ENCODE measurements at regions not wholly inside any gene's neighbourhood (a gene's known extent, or its start where the extent isn't known, plus 50 kb on each side); places are given as distances from the start of the nearest gene placed in this dataset.

DNA sequence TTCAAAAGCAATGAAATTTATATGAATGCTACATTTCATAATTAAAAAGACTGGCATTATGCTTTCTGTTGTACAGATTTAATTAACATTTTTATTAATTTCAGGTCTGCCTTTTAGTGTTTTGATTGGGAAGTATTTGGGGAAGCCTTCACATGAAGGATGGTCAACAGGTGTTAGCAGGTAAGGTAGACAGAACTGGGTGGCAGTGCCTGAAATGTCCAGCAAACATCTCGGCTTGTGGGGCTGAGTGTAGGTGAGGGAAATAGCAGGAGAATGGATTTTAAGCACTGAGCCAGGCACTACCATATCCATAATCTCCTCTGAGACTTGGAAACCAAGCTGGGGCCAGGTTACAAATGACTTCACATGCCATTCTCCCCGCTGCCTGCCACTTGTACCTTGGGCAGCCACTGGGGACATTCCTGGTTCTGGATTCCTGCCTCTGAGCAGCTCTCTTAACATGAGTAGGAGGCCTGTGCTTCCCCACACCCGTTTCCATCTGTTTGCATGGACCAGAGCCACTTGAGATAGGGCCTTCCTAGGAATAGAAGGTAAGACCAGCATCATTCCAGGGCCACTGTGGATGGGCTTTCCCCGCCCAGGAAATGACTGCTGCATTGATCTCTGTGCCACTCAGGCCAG lies 125.9 kb upstream of the HES1 start:
- Histone ChIP-seq H3K36me3 (ENCODE audit: insufficient read depth, low read length) (no peaks in the 10 kb centered on the region), H3K4me1 (ENCODE audit: insufficient read depth, low read length) (no peaks in the 10 kb centered on the region), H3K27me3 (ENCODE audit: insufficient read depth, low read length) (no peaks in the 10 kb centered on the region), H2AFZ (ENCODE audit: low read depth, low read length) (no peak overlapping the region), H3K4me3 (ENCODE audit: low read length) (no peak overlapping the region), H3K9me3 (ENCODE audit: low read length) (no peaks in the 10 kb centered on the region)

DNA sequence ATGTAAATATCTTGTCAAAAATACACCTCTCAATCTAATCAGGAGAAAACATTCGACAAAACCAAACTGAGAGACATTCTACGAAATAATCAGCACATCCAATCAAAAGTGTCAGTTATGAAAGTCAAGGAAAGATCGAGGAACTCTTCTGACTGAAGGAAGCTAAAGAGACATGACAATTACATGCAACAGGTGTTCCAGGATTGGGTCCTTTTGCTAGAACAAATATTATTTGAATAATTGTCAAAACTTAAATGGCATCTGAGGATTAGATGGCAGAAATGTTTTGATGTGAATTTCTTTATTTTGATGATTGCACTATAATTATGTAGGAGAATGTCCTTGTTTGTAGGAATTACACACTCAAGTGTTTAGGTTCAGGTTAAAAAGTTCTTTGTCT lies 124.1 kb upstream of the HES1 start:
- Histone ChIP-seq H3K27me3 (ENCODE audit: insufficient read depth, low read length) (no peaks in the 10 kb centered on the region), H3K9me3 (ENCODE audit: low read length) (no peaks in the 10 kb centered on the region), H3K36me3 (ENCODE audit: insufficient read depth, low read length) (no peaks in the 10 kb centered on the region), H3K4me3 (ENCODE audit: low read length) (no peak overlapping the region), H2AFZ (ENCODE audit: low read depth, low read length) (no peak overlapping the region), H3K4me1 (ENCODE audit: insufficient read depth, low read length) (no peaks in the 10 kb centered on the region)

GRCh38 chr3:194013928-194014327 lies 122.0 kb upstream of the HES1 start:
- H3K4me1 ChIP-seq (ENCODE audit: insufficient read depth, low read length), result no peaks in the 10 kb centered on the region
- no peaks in the 10 kb centered on the region for H3K36me3 ChIP-seq (ENCODE audit: insufficient read depth, low read length)
- no peak overlapping the region for H2AFZ ChIP-seq (ENCODE audit: low read depth, low read length)
- no peak overlapping the region for H3K4me3 ChIP-seq (ENCODE audit: low read length)
- no peaks in the 10 kb centered on the region for H3K9me3 ChIP-seq (ENCODE audit: low read length)
- H3K27me3 ChIP-seq (ENCODE audit: insufficient read depth, low read length), result no peaks in the 10 kb centered on the region

DNA sequence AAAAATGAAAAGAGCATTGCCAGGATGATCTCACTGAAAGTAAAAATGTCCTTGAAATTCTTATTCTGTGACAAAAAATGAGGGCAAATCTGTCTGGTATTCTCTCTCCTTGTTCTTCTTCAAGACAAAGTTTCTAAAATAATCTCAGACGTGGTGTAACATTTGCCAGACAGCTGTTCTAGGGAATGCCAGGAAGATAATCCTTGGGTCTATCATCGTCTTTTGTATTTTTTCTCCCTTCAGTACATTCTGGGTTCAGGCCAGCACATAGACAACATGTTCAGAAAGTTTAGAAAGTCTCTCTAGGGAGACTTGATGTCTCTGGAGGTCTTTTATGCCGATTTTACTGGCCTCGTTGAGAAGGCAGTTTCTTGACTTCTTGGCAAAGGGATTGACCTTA lies 121.2 kb upstream of the HES1 start:
- H3K4me1 ChIP-seq (ENCODE audit: insufficient read depth, low read length), result peaks cover 4% of the 10 kb centered on the region
- H3K27me3 ChIP-seq (ENCODE audit: insufficient read depth, low read length), result no peaks in the 10 kb centered on the region
- no peaks in the 10 kb centered on the region for H3K36me3 ChIP-seq (ENCODE audit: insufficient read depth, low read length)

GRCh38 chr3:194019398-194020165 lies 116.4 kb upstream of the HES1 start:
- Histone ChIP-seq H3K9me3 (ENCODE audit: low read length) (no peaks in the 10 kb centered on the region), H3K4me3 (ENCODE audit: low read length) (no peak overlapping the region), H2AFZ (ENCODE audit: low read depth, low read length) (no peak overlapping the region), H3K27me3 (ENCODE audit: insufficient read depth, low read length) (no peaks in the 10 kb centered on the region), H3K36me3 (ENCODE audit: insufficient read depth, low read length) (no peaks in the 10 kb centered on the region), H3K4me1 (ENCODE audit: insufficient read depth, low read length) (peaks cover 12% of the 10 kb centered on the region)

More for the DNA sequence above, 121.2 kb upstream of the HES1 start:
- H2AFZ ChIP-seq (ENCODE audit: low read depth, low read length), result no peak overlapping the region
- H3K4me3 ChIP-seq (ENCODE audit: low read length), result no peak overlapping the region
- no peaks in the 10 kb centered on the region for H3K9me3 ChIP-seq (ENCODE audit: low read length)

DNA sequence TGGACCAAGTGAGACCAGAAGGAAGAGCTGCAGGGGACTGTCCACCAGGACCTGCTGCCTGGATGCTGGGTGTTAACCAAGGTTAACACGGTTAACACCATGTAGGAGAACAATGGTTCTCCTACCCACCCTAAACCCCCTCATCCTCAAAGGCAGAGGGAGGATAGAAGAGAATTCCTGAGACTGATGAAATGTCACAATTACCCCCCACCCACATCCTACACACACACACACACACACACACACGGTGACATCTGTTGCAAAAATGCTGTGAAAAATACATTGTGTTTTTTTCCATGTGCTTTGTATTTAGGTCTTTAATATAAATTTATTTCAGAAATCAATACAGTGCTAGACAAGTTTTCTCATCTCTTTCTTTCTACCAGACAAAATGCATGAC lies 113.9 kb upstream of the HES1 start:
- no peaks in the 10 kb centered on the region for H3K36me3 ChIP-seq (ENCODE audit: insufficient read depth, low read length)
- no peaks in the 10 kb centered on the region for H3K9me3 ChIP-seq (ENCODE audit: low read length)
- H3K4me1 ChIP-seq (ENCODE audit: insufficient read depth, low read length), result peaks cover 12% of the 10 kb centered on the region
- H3K27me3 ChIP-seq (ENCODE audit: insufficient read depth, low read length), result no peaks in the 10 kb centered on the region
- no peak overlapping the region for H3K4me3 ChIP-seq (ENCODE audit: low read length)
- no peak overlapping the region for H2AFZ ChIP-seq (ENCODE audit: low read depth, low read length)

DNA sequence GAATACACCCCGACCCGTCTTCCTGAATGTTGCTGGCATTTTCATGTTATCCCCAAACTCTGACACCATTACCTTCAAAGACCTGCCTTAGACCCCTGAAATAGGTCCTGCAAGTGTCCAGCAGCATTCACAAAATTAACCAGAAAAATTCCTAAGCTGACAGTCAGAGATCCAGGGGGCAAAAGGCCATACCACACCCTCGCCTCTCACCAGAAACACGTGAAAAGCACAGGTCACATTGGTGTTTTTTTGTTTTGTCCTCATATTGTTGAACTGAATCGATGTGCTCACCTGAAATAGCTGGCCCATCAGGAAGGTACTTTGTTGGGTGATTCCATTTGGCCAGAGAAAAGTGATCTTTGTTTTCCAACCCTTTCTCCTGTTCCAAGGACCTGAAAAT lies 113.1 kb upstream of the HES1 start:
- Histone ChIP-seq H2AFZ (ENCODE audit: low read depth, low read length) (no peak overlapping the region), H3K9me3 (ENCODE audit: low read length) (no peaks in the 10 kb centered on the region), H3K27me3 (ENCODE audit: insufficient read depth, low read length) (no peaks in the 10 kb centered on the region), H3K4me3 (ENCODE audit: low read length) (no peak overlapping the region), H3K36me3 (ENCODE audit: insufficient read depth, low read length) (no peaks in the 10 kb centered on the region), H3K4me1 (ENCODE audit: insufficient read depth, low read length) (peaks cover 12% of the 10 kb centered on the region)

- no peak overlapping the region for H2AFZ ChIP-seq (ENCODE audit: low read depth, low read length)
- H3K4me1 ChIP-seq (ENCODE audit: insufficient read depth, low read length), result peaks cover 12% of the 10 kb centered on the region
- H3K4me3 ChIP-seq (ENCODE audit: low read length), result no peak overlapping the region
- H3K27me3 ChIP-seq (ENCODE audit: insufficient read depth, low read length), result no peaks in the 10 kb centered on the region
- peaks cover 2% of the 10 kb centered on the region for H3K9me3 ChIP-seq (ENCODE audit: low read length)
- no peaks in the 10 kb centered on the region for H3K36me3 ChIP-seq (ENCODE audit: insufficient read depth, low read length)
Measured at GRCh38 chr3:194023501-194024280, 112.3 kb upstream of the HES1 start.

GRCh38 chr3:194025119-194025518 lies 110.8 kb upstream of the HES1 start:
- H3K4me3 ChIP-seq (ENCODE audit: low read length), result no peak overlapping the region
- H3K36me3 ChIP-seq (ENCODE audit: insufficient read depth, low read length), result no peaks in the 10 kb centered on the region
- peaks cover 5% of the 10 kb centered on the region for H3K4me1 ChIP-seq (ENCODE audit: insufficient read depth, low read length)
- peaks cover 2% of the 10 kb centered on the region for H3K9me3 ChIP-seq (ENCODE audit: low read length)
- no peaks in the 10 kb centered on the region for H3K27me3 ChIP-seq (ENCODE audit: insufficient read depth, low read length)
- H2AFZ ChIP-seq (ENCODE audit: low read depth, low read length), result no peak overlapping the region

DNA sequence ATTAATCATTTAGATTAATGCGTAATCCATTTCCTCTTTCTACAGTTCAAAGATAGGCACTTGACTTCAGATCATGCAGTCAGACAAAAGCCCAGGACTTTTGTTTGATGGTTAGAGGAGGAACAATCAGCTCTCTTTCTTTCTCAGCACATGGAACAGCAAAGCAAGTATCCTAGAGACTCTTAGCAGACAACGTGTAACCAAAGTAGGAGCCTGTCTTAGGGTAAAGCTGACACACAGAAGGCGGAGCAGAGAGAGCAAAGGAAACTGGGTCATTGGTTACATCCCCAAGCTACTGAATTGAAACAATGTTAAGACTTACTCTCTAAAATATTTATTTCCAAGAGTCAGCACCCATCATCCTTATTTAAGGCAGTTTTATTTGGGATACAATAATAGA lies 110.0 kb upstream of the HES1 start:
- no peak overlapping the region for H3K4me3 ChIP-seq (ENCODE audit: low read length)
- H2AFZ ChIP-seq (ENCODE audit: low read depth, low read length), result no peak overlapping the region
- peaks cover 4% of the 10 kb centered on the region for H3K4me1 ChIP-seq (ENCODE audit: insufficient read depth, low read length)
- H3K27me3 ChIP-seq (ENCODE audit: insufficient read depth, low read length), result no peaks in the 10 kb centered on the region
- peaks cover 2% of the 10 kb centered on the region for H3K9me3 ChIP-seq (ENCODE audit: low read length)
- H3K36me3 ChIP-seq (ENCODE audit: insufficient read depth, low read length), result no peaks in the 10 kb centered on the region

DNA sequence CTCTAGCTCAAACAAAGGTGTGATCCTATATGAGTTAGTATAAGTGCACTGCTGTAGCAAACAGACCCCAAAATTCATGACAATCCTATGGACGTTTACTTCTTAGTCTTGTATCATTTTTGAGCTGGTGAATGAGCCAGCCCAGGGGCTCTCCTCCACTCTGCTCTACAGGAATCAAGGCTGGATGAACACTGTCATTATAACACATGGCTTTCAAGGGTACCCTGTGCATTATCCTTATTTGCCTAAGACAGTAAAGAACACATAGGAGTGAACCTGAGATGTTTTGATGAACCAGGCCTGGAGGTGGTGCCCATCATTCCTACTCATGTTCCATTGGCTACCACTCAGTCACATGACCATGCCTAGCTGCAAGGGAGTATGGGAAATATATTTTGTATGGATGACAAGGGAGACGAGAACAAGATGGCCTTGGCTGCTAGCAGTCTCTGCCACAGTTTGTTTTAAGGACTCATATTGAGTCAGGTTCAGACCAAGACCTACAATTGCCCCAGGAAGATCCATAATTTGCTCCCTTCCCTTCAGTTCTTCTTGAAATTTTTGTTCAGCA lies 107.4 kb upstream of the HES1 start:
- no peak overlapping the region for H3K4me3 ChIP-seq (ENCODE audit: low read length)
- H2AFZ ChIP-seq (ENCODE audit: low read depth, low read length), result no peak overlapping the region
- H3K9me3 ChIP-seq (ENCODE audit: low read length), result peaks cover 2% of the 10 kb centered on the region
- peaks cover 4% of the 10 kb centered on the region for H3K4me1 ChIP-seq (ENCODE audit: insufficient read depth, low read length)
- no peaks in the 10 kb centered on the region for H3K36me3 ChIP-seq (ENCODE audit: insufficient read depth, low read length)
- no peaks in the 10 kb centered on the region for H3K27me3 ChIP-seq (ENCODE audit: insufficient read depth, low read length)

GRCh38 chr3:194029846-194030245 lies 106.1 kb upstream of the HES1 start:
- no peak overlapping the region for H2AFZ ChIP-seq (ENCODE audit: low read depth, low read length)
- no peak overlapping the region for H3K4me3 ChIP-seq (ENCODE audit: low read length)
- peaks cover 5% of the 10 kb centered on the region for H3K27me3 ChIP-seq (ENCODE audit: insufficient read depth, low read length)
- peaks cover 2% of the 10 kb centered on the region for H3K9me3 ChIP-seq (ENCODE audit: low read length)
- no peaks in the 10 kb centered on the region for H3K36me3 ChIP-seq (ENCODE audit: insufficient read depth, low read length)
- no peaks in the 10 kb centered on the region for H3K4me1 ChIP-seq (ENCODE audit: insufficient read depth, low read length)

DNA sequence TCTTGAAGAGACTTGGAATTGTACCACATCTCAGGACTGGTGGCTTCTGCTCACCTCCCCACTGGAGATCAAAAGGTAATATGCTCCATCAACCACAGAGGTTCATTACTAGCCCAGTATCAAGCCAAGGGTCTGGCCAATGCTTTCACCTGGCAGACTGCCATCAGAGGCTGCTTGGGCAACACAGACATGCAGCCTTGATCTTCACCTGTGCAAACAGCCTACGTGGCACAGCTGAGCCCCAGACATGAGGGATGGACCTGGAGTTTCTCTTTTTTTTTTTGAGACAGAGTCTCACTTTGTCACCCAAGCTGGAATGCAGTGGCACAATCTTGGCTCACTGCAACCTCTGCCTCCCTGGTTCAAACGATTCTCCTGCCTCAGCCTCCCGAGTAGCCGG lies 105.6 kb upstream of the HES1 start:
- Histone ChIP-seq H3K4me1 (ENCODE audit: insufficient read depth, low read length) (no peaks in the 10 kb centered on the region), H3K36me3 (ENCODE audit: insufficient read depth, low read length) (no peaks in the 10 kb centered on the region), H3K27me3 (ENCODE audit: insufficient read depth, low read length) (peaks cover 6% of the 10 kb centered on the region), H3K9me3 (ENCODE audit: low read length) (peaks cover 2% of the 10 kb centered on the region), H3K4me3 (ENCODE audit: low read length) (no peak overlapping the region), H2AFZ (ENCODE audit: low read depth, low read length) (no peak overlapping the region)
